HepG2 (cell line): ENCODE measurements at regions not wholly inside any gene's neighbourhood (a gene's known extent, or its start where the extent isn't known, plus 50 kb on each side); places are given as distances from the start of the nearest gene placed in this dataset.

Experiments used
- ATAC-seq: fragments of 200-7000 bp; cut with Tn5 transposase; 3 replicates; pipeline ENCODE4 v1.9.1; 2020; ENCODE audit warnings: mild to moderate bottlenecking, moderate library complexity
- BruUV-seq: library from RNA; stranded (reverse); fragments of 400-500 nt; replicated peaks from 2 replicates; lab custom pipeline; 2021; lab: Mats Ljungman, UMichigan
- CTCF ChIA-PET: fragments of 300-600 bp; formaldehyde crosslinking; extraction: SDS; loops from one replicate; lab custom pipeline; 2021; ENCODE audit warnings: low total read pairs, inconsistent platforms, low intra/inter-chr PET ratio; lab: Yijun Ruan, JAX
- POLR2A ChIA-PET: fragments of 350-600 bp; sonication (Branson Sonifier 250); formaldehyde crosslinking; loops from one replicate; lab custom pipeline; 2020; ENCODE audit warnings: antibody characterized with exemption, inconsistent platforms; lab: Yijun Ruan, JAX
- DNase-seq: peaks from one replicate; pipeline ENCODE4 v3.0.0-alpha.2; 2015; ENCODE audit warnings: low spot score
- FAIRE-seq: peaks from 3 replicates; lab custom pipeline; 2011; peaks lifted over from hg19 to GRCh38; lab: Jason Lieb, UNC
- H2AFZ ChIP-seq: one replicate; pipeline ENCODE4 v1.6.1; 2011; ENCODE audit warnings: low read length, inconsistent platforms
- H3K27ac ChIP-seq: fragments of 300-600 bp; 3 replicates; pipeline ENCODE4 v1.8.0; 2011; ENCODE audit warnings: mixed run types, mild to moderate bottlenecking, mixed read lengths, low read length, inconsistent platforms; ENCODE audit not compliant: insufficient read depth; ENCODE audit errors: extremely low read length
- H3K27me3 ChIP-seq, 2 experiments: fragments of 200-600 bp in 1 of 2; 2 replicates in 1 of 2; 3 replicates in 1 of 2; pipeline versions ENCODE4 v1.6.0 to v1.8.0; 2011; ENCODE audit warnings: low read length in 2 of 2, mild to moderate bottlenecking in 2 of 2, moderate library complexity in 2 of 2, inconsistent platforms in 1 of 2; ENCODE audit not compliant: insufficient read depth in 2 of 2, control insufficient read depth in 1 of 2
- H3K36me3 ChIP-seq, 2 experiments: fragments of 200-600 bp in 1 of 2; replicated peaks in 1 of 2; 2 replicates in 1 of 2; 3 replicates in 1 of 2; pipeline versions ENCODE4 v1.5.1 to v1.8.0; 2011; ENCODE audit warnings: low read length in 2 of 2, inconsistent platforms in 1 of 2; ENCODE audit not compliant: insufficient read depth in 2 of 2, control insufficient read depth in 1 of 2
- H3K4me1 ChIP-seq: 2 replicates; pipeline ENCODE4 v1.5.1; 2012; ENCODE audit warnings: low read length, inconsistent platforms; ENCODE audit not compliant: insufficient read depth
- H3K4me2 ChIP-seq: 2 replicates; pipeline ENCODE4 v1.6.0; 2011; ENCODE audit warnings: low read depth, low read length, inconsistent platforms
- H3K4me3 ChIP-seq, 3 experiments: fragments of 200-600 bp in 1 of 3; sonication (generic), shearing (Covaris generic) in 1 of 3; replicated peaks in 1 of 3; 2 replicates each; pipeline ENCODE4 v1.5.1; 2011 to 2016; ENCODE audit warnings: low read length in 3 of 3, inconsistent platforms in 2 of 3, low read depth in 2 of 3, mild to moderate bottlenecking in 2 of 3, control low read depth in 1 of 3, mixed read lengths in 1 of 3; ENCODE audit not compliant: insufficient read depth in 1 of 3
- H3K79me2 ChIP-seq: one replicate; pipeline ENCODE4 v1.6.1; 2011; ENCODE audit warnings: low read length, inconsistent platforms; ENCODE audit not compliant: insufficient read depth
- H3K9ac ChIP-seq: 2 replicates; pipeline ENCODE4 v1.6.0; 2011; ENCODE audit warnings: mild to moderate bottlenecking, low read depth, low read length, inconsistent platforms; ENCODE audit not compliant: insufficient read depth
- H3K9me3 ChIP-seq: 2 replicates; pipeline ENCODE4 v1.5.1; 2012; ENCODE audit warnings: mild to moderate bottlenecking, low read length
- H4K20me1 ChIP-seq: 2 replicates; pipeline ENCODE4 v1.6.0; 2011; ENCODE audit warnings: inconsistent platforms, mild to moderate bottlenecking, low read length, moderate library complexity; ENCODE audit not compliant: insufficient read depth
- CENPX ChIP-seq: sonication (generic); formaldehyde crosslinking; IDR thresholded peaks from 2 replicates; pipeline ENCODE4 v1.9.0; 2021; ENCODE audit warnings: mild to moderate bottlenecking, missing genetic modification reagents, moderate library complexity
- FOXK1 ChIP-seq: sonication (generic); formaldehyde crosslinking; IDR thresholded peaks from 2 replicates; pipeline ENCODE4 v1.4.0; 2020; ENCODE audit warnings: low read depth, missing genetic modification reagents, borderline replicate concordance
- KAT2B ChIP-seq: fragments of 150-350 bp; IDR thresholded peaks from 2 replicates; pipeline ENCODE4 v1.6.1; 2014; ENCODE audit warnings: low read depth, low read length, borderline replicate concordance
- KDM2A ChIP-seq: sonication (generic); formaldehyde crosslinking; IDR thresholded peaks from 2 replicates; pipeline ENCODE4 v1.4.0; 2020; ENCODE audit warnings: low read depth, missing genetic modification reagents, borderline replicate concordance
- MBD4 ChIP-seq: IDR thresholded peaks from 2 replicates; pipeline ENCODE4 v1.6.1; 2012; ENCODE audit warnings: low read length, inconsistent platforms, borderline replicate concordance
- PAXIP1 ChIP-seq: sonication (generic); formaldehyde crosslinking; conservative IDR thresholded peaks from 2 replicates; pipeline ENCODE4 v1.4.0; 2020; ENCODE audit warnings: mild to moderate bottlenecking, missing genetic modification reagents, moderate library complexity
- SSRP1 ChIP-seq: IDR thresholded peaks from 2 replicates; pipeline ENCODE4 v1.6.1; 2016; ENCODE audit warnings: control low read depth
- ZNF18 ChIP-seq: sonication (generic); formaldehyde crosslinking; IDR thresholded peaks from 2 replicates; pipeline ENCODE4 v1.8.0; 2022; ENCODE audit warnings: mild to moderate bottlenecking, missing genetic modification reagents; ENCODE audit not compliant: insufficient replicate concordance
- ZNF253 ChIP-seq: sonication (generic); formaldehyde crosslinking; IDR thresholded peaks from 2 replicates; pipeline ENCODE4 v1.8.0; 2022; ENCODE audit warnings: mild to moderate bottlenecking, missing genetic modification reagents, borderline replicate concordance
- ZNF629 ChIP-seq: sonication (generic); formaldehyde crosslinking; conservative IDR thresholded peaks from 2 replicates; pipeline ENCODE4 v1.5.0; 2020; ENCODE audit warnings: missing genetic modification reagents
- WGBS: methylation state at CpG from one replicate; pipeline ENCODE4 v1.1.6; 2017; ENCODE audit warnings: low lambda C conversion rate; 5-methylcytosine and 5-hydroxymethylcytosine counted together
- in situ Hi-C: cut with HindIII; loops from 2 replicates; pipeline ENCODE4 v1.10.0; 2017; ENCODE audit warnings: low pct_unique_long_range_greater_than_20kb; ENCODE audit not compliant: extremely low pct_ligation_motif_present
- intact Hi-C: fragments of 100-400 bp; cut with micrococcal nuclease; formaldehyde crosslinking; loops from one replicate; pipeline ENCODE4 v1.10.0; 2022; ENCODE audit not compliant: unreplicated experiment

GRCh38 chr13:83086088-83086487 lies 796.2 kb downstream of the SLITRK1 start (continued):
- TF ChIP-seq PAXIP1 (CRISPR knock-in tag) (no peak), ZNF253 (CRISPR knock-in tag) (no peak)

- ChIA-PET CTCF (no interaction called here), POLR2A (no interaction called here)
- Histone ChIP-seq H3K27ac (no peak overlapping the region), H3K27me3 (no peaks in the 10 kb centered on the region), H3K79me2 (no peaks in the 10 kb centered on the region), H4K20me1 (no peaks in the 10 kb centered on the region), H3K9me3 (peaks cover 36% of the 10 kb centered on the region), H3K36me3 (no peaks in the 10 kb centered on the region), H3K9ac (no peak overlapping the region), H3K4me3 (no peak overlapping the region), H2AFZ (no peak overlapping the region), H3K4me2 (no peak overlapping the region), H3K4me1 (no peaks in the 10 kb centered on the region)
- DNase-seq (no peak), FAIRE-seq (no peak), ATAC-seq (no peak)
- in situ Hi-C loops (no loop called here), intact Hi-C loops (no loop called here)
- 32% methylated on average over 2 of the region's 2 CpGs for WGBS
- TF ChIP-seq FOXK1 (CRISPR knock-in tag) = no peak
- TF ChIP-seq KAT2B = no peak
- TF ChIP-seq ZNF629 (CRISPR knock-in tag) = no peak
- TF ChIP-seq SSRP1 (CRISPR knock-in tag) = no peak
- no peak for TF ChIP-seq ZNF18 (CRISPR knock-in tag)
- no peak for TF ChIP-seq CENPX (CRISPR knock-in tag)
- no peak for TF ChIP-seq MBD4
- no peak for TF ChIP-seq KDM2A (CRISPR knock-in tag)
- no TSS peak for BruUV-seq
These were observed 796.9 kb downstream of the SLITRK1 start for GRCh38 chr13:83085186-83085900.
